SK-N-SH (cell line): ENCODE measurements at regions not wholly inside any gene's neighbourhood (a gene's known extent, or its start where the extent isn't known, plus 50 kb on each side); places are given as distances from the start of the nearest gene placed in this dataset.

ENCODE experiments used
- ELF1 ChIP-seq: IDR thresholded peaks from 2 replicates; pipeline ENCODE4 v1.4.0; 2012
- EP300 ChIP-seq, 2 experiments: IDR thresholded peaks; 2 replicates each; pipeline versions ENCODE4 v1.4.0 to v1.6.1; 2012; ENCODE audit warnings: borderline replicate concordance in 1 of 2, low read depth in 1 of 2, low read length in 1 of 2
- FOSL2 ChIP-seq: IDR thresholded peaks from 2 replicates; pipeline ENCODE4 v1.4.0; 2012; ENCODE audit warnings: low read depth, mild to moderate bottlenecking, moderate library complexity, borderline replicate concordance
- SIN3A ChIP-seq: IDR thresholded peaks from 2 replicates; pipeline ENCODE4 v1.6.1; 2012; ENCODE audit warnings: low read depth, mild to moderate bottlenecking, low read length, moderate library complexity, borderline replicate concordance
- TF ChIP-seq, protein P1 (sequence below): fragments of 200-600 bp; sonication (generic); IDR thresholded peaks from 2 replicates; pipeline ENCODE4 v1.6.1; 2017; ENCODE audit warnings: antibody characterized with exemption, mild to moderate bottlenecking, moderate library complexity

DNA sequence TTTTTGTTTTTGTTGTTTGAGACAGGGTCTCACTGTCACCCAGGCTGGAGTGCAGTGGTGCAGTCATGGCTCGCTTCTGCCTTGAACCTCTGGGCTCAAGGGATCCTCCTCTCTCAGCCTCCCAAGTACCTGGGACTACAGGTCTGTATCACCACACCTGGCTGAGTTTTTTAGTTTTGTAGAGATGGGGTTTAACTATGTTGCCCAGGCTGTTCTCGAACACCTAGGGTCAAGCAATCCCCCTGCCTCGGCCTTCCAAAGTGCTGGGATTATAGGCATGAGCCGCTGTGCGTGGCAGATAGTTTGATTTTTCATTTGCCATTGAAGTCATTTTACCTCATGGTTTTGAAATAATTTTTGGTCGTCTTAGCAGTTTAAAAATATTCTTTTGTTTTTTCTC, 94.3 kb upstream of the EIF5 start:
- TF ChIP-seq EP300 (IDR thresholded peaks at IDR 0.05; ENCODE audit: borderline replicate concordance in 1 of 2, low read depth in 1 of 2, low read length in 1 of 2) (no peak), ELF1 (no peak), FOSL2 (no peak), SIN3A (no peak)
- TF ChIP-seq, protein P1, sequence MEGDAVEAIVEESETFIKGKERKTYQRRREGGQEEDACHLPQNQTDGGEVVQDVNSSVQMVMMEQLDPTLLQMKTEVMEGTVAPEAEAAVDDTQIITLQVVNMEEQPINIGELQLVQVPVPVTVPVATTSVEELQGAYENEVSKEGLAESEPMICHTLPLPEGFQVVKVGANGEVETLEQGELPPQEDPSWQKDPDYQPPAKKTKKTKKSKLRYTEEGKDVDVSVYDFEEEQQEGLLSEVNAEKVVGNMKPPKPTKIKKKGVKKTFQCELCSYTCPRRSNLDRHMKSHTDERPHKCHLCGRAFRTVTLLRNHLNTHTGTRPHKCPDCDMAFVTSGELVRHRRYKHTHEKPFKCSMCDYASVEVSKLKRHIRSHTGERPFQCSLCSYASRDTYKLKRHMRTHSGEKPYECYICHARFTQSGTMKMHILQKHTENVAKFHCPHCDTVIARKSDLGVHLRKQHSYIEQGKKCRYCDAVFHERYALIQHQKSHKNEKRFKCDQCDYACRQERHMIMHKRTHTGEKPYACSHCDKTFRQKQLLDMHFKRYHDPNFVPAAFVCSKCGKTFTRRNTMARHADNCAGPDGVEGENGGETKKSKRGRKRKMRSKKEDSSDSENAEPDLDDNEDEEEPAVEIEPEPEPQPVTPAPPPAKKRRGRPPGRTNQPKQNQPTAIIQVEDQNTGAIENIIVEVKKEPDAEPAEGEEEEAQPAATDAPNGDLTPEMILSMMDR = no peak
